ENCODE measurements at regions not wholly inside any gene's neighbourhood (a gene's known extent, or its start where the extent isn't known, plus 50 kb on each side); places are given as distances from the start of the nearest gene placed in this dataset.

DNA sequence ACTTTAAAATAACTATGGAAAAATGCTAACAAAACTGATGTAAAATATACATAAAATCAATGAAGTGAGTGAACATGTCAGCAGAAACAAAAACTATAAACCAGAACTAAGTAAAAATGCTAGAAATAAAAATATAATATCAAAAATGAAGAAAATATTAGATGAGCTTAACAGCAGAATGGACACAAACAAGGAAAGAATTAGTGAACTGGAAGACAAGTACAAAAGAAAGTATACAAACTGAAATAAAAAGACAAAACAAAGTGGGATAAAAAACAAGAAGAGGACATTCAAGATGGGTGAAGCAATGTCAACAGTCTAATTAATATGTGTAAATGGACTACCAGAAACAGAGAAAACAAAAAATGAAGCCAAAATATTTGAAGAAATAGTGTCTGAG lies 339.2 kb downstream of the NXPE2 start:
- Histone ChIP-seq H2AFZ (ENCODE audit: low read depth, low read length, poor library complexity, severe bottlenecking) (no peak overlapping the region), H3K27me3 (ENCODE audit: insufficient read depth, low read length) (no peaks in the 10 kb centered on the region), H3K79me2 (ENCODE audit: insufficient read depth, low read length) (no peaks in the 10 kb centered on the region), H3K4me2 (ENCODE audit: low read length) (no peak overlapping the region), H3K27ac (ENCODE audit: low read depth, low read length) (no peak overlapping the region), H3K36me3 (ENCODE audit: control insufficient read depth in 1 of 2, insufficient read depth in 2 of 2, low read length in 2 of 2) (no peaks in the 10 kb centered on the region), H3K4me3 (replicated peaks in 1 of 2; ENCODE audit: low read depth in 1 of 2, low read length in 2 of 2) (no peak overlapping the region), H4K20me1 (ENCODE audit: insufficient read depth) (no peaks in the 10 kb centered on the region), H3K9ac (ENCODE audit: low read length) (no peak overlapping the region), H3K9me2 (ENCODE audit: insufficient read depth) (no peaks in the 10 kb centered on the region), H3K9me3 (ENCODE audit: control insufficient read depth in 1 of 2, insufficient read depth in 1 of 2, low read depth in 1 of 2, low read length in 2 of 2) (peaks cover 6 to 12% of the 10 kb centered on the region in 2 experiments; a peak in 2 of 4 replicates), H3K4me1 (ENCODE audit: control insufficient read depth in 1 of 2, insufficient read depth in 2 of 2, low read length in 2 of 2) (no peaks in the 10 kb centered on the region)
- DNase-seq (ENCODE audit: low read depth, low spot score) (no peak), ATAC-seq (no peak)
- BruUV-seq (replicated peaks) = no TSS peak
- CTCF ChIA-PET = no interaction called here
- RAD21 ChIA-PET (ENCODE audit: low non-redundant PET in 1 of 2, low total read pairs in 2 of 2, uncharacterized antibody in 2 of 2, unreplicated experiment in 2 of 2) = no interaction called here
- intact Hi-C loops (cut with micrococcal nuclease) = no loop called here
- POLR2A ChIA-PET = no interaction called here
- TF ChIP-seq CEBPB (IDR thresholded peaks at IDR 0.05; ENCODE audit: low read depth) (no peak), ZNF274 (IDR thresholded peaks at IDR 0.05; ENCODE audit: low read depth, low read length) (no peak), SRF (IDR thresholded peaks at IDR 0.05; ENCODE audit: low read depth) (no peak), FOSL1 (IDR thresholded peaks at IDR 0.05; ENCODE audit: low read depth) (no peak), TCF7L2 (IDR thresholded peaks at IDR 0.05; ENCODE audit: borderline replicate concordance, extremely low read depth, insufficient read depth, insufficient read length) (no peak), ELF1 (IDR thresholded peaks at IDR 0.05; ENCODE audit: borderline replicate concordance, low read depth) (no peak), CBX3 (IDR thresholded peaks at IDR 0.05; ENCODE audit: low read depth) (no peak), SIN3A (IDR thresholded peaks at IDR 0.05; ENCODE audit: low read depth) (no peak), RAD21 (IDR thresholded peaks at IDR 0.05; ENCODE audit: low read depth) (no peak), POLR2AphosphoS5 (IDR thresholded peaks at IDR 0.05; ENCODE audit: low read depth, low read length) (no peak), YY1 (IDR thresholded peaks at IDR 0.05; ENCODE audit: extremely low read depth, insufficient replicate concordance, low read depth, low read length) (no peak), EZH2phosphoT487 (IDR thresholded peaks at IDR 0.05; ENCODE audit: borderline replicate concordance) (no peak), SP1 (IDR thresholded peaks at IDR 0.05; ENCODE audit: low read depth) (no peak), POLR2A (IDR thresholded peaks at IDR 0.05; ENCODE audit: borderline replicate concordance, extremely low read depth, insufficient read depth, insufficient read length) (no peak)
- TF ChIP-seq, protein P1, sequence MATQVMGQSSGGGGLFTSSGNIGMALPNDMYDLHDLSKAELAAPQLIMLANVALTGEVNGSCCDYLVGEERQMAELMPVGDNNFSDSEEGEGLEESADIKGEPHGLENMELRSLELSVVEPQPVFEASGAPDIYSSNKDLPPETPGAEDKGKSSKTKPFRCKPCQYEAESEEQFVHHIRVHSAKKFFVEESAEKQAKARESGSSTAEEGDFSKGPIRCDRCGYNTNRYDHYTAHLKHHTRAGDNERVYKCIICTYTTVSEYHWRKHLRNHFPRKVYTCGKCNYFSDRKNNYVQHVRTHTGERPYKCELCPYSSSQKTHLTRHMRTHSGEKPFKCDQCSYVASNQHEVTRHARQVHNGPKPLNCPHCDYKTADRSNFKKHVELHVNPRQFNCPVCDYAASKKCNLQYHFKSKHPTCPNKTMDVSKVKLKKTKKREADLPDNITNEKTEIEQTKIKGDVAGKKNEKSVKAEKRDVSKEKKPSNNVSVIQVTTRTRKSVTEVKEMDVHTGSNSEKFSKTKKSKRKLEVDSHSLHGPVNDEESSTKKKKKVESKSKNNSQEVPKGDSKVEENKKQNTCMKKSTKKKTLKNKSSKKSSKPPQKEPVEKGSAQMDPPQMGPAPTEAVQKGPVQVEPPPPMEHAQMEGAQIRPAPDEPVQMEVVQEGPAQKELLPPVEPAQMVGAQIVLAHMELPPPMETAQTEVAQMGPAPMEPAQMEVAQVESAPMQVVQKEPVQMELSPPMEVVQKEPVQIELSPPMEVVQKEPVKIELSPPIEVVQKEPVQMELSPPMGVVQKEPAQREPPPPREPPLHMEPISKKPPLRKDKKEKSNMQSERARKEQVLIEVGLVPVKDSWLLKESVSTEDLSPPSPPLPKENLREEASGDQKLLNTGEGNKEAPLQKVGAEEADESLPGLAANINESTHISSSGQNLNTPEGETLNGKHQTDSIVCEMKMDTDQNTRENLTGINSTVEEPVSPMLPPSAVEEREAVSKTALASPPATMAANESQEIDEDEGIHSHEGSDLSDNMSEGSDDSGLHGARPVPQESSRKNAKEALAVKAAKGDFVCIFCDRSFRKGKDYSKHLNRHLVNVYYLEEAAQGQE (IDR thresholded peaks at IDR 0.05; ENCODE audit: low read depth) = no peak
- TF ChIP-seq, protein P2, sequence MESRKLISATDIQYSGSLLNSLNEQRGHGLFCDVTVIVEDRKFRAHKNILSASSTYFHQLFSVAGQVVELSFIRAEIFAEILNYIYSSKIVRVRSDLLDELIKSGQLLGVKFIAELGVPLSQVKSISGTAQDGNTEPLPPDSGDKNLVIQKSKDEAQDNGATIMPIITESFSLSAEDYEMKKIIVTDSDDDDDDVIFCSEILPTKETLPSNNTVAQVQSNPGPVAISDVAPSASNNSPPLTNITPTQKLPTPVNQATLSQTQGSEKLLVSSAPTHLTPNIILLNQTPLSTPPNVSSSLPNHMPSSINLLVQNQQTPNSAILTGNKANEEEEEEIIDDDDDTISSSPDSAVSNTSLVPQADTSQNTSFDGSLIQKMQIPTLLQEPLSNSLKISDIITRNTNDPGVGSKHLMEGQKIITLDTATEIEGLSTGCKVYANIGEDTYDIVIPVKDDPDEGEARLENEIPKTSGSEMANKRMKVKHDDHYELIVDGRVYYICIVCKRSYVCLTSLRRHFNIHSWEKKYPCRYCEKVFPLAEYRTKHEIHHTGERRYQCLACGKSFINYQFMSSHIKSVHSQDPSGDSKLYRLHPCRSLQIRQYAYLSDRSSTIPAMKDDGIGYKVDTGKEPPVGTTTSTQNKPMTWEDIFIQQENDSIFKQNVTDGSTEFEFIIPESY (IDR thresholded peaks at IDR 0.05; ENCODE audit: extremely low read depth, insufficient replicate concordance, low read length) = no peak
- TF ChIP-seq, protein P3, sequence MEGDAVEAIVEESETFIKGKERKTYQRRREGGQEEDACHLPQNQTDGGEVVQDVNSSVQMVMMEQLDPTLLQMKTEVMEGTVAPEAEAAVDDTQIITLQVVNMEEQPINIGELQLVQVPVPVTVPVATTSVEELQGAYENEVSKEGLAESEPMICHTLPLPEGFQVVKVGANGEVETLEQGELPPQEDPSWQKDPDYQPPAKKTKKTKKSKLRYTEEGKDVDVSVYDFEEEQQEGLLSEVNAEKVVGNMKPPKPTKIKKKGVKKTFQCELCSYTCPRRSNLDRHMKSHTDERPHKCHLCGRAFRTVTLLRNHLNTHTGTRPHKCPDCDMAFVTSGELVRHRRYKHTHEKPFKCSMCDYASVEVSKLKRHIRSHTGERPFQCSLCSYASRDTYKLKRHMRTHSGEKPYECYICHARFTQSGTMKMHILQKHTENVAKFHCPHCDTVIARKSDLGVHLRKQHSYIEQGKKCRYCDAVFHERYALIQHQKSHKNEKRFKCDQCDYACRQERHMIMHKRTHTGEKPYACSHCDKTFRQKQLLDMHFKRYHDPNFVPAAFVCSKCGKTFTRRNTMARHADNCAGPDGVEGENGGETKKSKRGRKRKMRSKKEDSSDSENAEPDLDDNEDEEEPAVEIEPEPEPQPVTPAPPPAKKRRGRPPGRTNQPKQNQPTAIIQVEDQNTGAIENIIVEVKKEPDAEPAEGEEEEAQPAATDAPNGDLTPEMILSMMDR (IDR thresholded peaks at IDR 0.05 in 2 of 3, conservative IDR thresholded peaks at IDR 0.05 in 1 of 3; ENCODE audit: borderline replicate concordance in 1 of 3, insufficient read depth in 1 of 3, low read depth in 2 of 3, low read length in 2 of 3) = no peak
- TF ChIP-seq, protein P4, sequence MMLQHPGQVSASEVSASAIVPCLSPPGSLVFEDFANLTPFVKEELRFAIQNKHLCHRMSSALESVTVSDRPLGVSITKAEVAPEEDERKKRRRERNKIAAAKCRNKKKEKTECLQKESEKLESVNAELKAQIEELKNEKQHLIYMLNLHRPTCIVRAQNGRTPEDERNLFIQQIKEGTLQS (IDR thresholded peaks at IDR 0.05) = no peak

Measured in HCT116 (cell line).